ENCODE measurements at regions not wholly inside any gene's neighbourhood (a gene's known extent, or its start where the extent isn't known, plus 50 kb on each side); places are given as distances from the start of the nearest gene placed in this dataset.

DNA sequence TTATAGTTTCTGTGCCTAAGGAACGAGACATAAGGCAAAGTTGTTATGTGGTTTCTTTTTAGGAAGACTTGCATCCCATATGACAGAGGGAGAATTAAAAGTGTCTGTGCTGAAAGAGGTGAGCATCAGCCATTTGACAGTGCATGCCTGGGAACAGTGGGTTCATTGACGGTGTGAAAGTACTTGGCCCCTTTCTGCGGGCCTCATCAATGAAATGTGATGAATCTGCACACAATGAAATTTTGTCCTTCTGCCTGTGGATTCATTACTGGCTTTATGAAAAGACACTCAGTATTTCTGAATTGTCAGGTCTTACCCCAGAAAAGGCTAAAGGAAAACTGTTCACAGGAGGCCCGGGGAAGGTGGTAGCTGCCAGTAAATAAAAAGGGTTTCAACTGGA, 295.8 kb downstream of the FOXO1 start:
- no peak for TF ChIP-seq DLX4 (CRISPR knock-in tag; IDR thresholded peaks at IDR 0.05)
- TF ChIP-seq NR0B1 (IDR thresholded peaks at IDR 0.05; ENCODE audit: partially characterized antibody): no peak
